Fibroblast of villous mesenchyme (primary cell): ENCODE measurements at regions not wholly inside any gene's neighbourhood (a gene's known extent, or its start where the extent isn't known, plus 50 kb on each side); places are given as distances from the start of the nearest gene placed in this dataset.

ENCODE experiments used
- DNase-seq: peaks from one replicate; pipeline ENCODE4 v3.0.0-alpha.2; 2010; ENCODE audit warnings: low read depth
- H3K4me3 ChIP-seq: 2 replicates; pipeline ENCODE4 v1.5.1; 2011; ENCODE audit warnings: low read depth, mild to moderate bottlenecking, low read length
- TF ChIP-seq, protein P1 (sequence below): IDR thresholded peaks from 2 replicates; pipeline ENCODE4 v1.5.1; 2012; ENCODE audit warnings: low read depth, mild to moderate bottlenecking, low read length; ENCODE audit not compliant: insufficient read depth

DNA sequence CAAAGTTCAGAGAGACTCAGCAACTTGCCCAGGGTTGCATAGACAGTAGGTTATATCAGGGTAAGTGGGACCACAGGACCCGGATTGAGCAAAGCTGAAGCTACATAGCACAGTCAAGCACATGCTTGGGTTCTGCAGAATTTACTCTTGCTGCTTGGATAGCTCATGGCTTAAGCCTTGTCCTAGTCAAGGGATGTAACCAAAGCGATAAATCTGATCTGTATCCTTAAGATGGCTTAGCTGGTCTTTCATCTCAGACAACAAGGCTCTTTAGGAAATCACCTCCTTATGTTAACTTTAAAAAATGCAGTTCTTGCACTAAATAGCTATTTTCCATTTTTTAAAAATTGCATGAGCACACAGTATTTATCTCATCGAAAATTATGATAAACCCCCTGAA lies 158.5 kb downstream of the LPIN1 start:
- no peak for DNase-seq
- H3K4me3 ChIP-seq, result no peak overlapping the region
- TF ChIP-seq, protein P1, sequence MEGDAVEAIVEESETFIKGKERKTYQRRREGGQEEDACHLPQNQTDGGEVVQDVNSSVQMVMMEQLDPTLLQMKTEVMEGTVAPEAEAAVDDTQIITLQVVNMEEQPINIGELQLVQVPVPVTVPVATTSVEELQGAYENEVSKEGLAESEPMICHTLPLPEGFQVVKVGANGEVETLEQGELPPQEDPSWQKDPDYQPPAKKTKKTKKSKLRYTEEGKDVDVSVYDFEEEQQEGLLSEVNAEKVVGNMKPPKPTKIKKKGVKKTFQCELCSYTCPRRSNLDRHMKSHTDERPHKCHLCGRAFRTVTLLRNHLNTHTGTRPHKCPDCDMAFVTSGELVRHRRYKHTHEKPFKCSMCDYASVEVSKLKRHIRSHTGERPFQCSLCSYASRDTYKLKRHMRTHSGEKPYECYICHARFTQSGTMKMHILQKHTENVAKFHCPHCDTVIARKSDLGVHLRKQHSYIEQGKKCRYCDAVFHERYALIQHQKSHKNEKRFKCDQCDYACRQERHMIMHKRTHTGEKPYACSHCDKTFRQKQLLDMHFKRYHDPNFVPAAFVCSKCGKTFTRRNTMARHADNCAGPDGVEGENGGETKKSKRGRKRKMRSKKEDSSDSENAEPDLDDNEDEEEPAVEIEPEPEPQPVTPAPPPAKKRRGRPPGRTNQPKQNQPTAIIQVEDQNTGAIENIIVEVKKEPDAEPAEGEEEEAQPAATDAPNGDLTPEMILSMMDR, result no peak

DNA sequence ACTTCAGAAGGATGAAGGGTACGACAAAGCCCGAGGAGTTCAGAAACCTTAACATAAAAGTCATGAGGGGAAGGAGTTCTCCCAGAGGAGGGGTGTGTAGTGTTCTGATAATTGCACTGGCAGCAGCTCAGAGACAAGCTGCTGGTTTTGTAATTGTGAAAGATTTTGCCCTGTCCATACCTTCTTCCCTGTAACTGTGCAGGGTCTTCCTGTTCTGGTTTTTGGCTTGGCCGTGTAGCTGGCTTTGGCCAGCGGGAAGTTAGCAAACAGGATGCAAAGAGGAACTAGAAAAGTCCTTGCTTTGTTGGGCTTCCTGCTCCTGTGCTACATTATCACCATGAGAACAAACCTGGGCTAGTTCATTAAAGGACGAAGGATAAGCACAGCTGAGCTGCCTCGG lies 160.8 kb downstream of the LPIN1 start:
- DNase-seq, result no peak
- TF ChIP-seq, protein P1, result no peak
- no peak overlapping the region for H3K4me3 ChIP-seq

GRCh38 chr2:11910971-11911370 lies 164.5 kb downstream of the LPIN1 start:
- DNase-seq, result no peak
- TF ChIP-seq, protein P1, result no peak
- no peak overlapping the region for H3K4me3 ChIP-seq

- TF ChIP-seq, protein P1, result no peak
- H3K4me3 ChIP-seq, result no peak overlapping the region
- no peak for DNase-seq
Observed at GRCh38 chr2:11912980-11913379, 166.5 kb downstream of the LPIN1 start.

GRCh38 chr2:11914455-11914854 lies 168.0 kb downstream of the LPIN1 start:
- TF ChIP-seq, protein P1, result no peak
- peak; percentile 85 for DNase-seq
- H3K4me3 ChIP-seq, result no peak overlapping the region

DNA sequence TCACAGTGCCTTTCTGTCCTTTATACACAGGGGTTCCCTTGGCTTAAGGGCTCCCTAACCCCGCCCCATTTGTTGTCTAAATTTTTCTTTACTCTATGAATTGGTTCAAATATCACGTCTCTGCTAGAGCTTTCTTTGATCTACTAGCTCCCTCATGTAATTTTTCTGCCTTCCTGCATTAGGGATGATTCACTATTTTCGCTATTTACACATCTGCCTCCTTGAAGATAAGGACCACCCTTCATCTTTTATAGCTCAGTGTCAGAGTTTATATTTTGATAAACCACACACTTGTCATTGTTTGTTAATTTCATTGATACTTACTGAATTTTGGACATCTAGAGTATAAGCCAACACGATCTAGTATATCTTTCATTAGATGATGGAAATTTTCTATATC lies 169.2 kb downstream of the LPIN1 start:
- no peak overlapping the region for H3K4me3 ChIP-seq
- DNase-seq, result peak; percentile 6

GRCh38 chr2:11919953-11920352 lies 173.5 kb downstream of the LPIN1 start:
- TF ChIP-seq, protein P1, result no peak
- H3K4me3 ChIP-seq, result no peak overlapping the region
- no peak for DNase-seq

More for the DNA sequence above, 169.2 kb downstream of the LPIN1 start:
- TF ChIP-seq, protein P1, result no peak
